GM20000 (cell line): ENCODE measurements at regions not wholly inside any gene's neighbourhood (a gene's known extent, or its start where the extent isn't known, plus 50 kb on each side); places are given as distances from the start of the nearest gene placed in this dataset.

Experiments
- DNase-seq: peaks from one replicate; pipeline ENCODE4 v3.0.0; 2012; ENCODE audit warnings: low spot score
- TF ChIP-seq, protein P1 (sequence below): IDR thresholded peaks from 2 replicates; pipeline ENCODE4 v1.5.1; 2012; ENCODE audit warnings: mild to moderate bottlenecking, control low read depth; ENCODE audit errors: extremely low read depth, missing control alignments

DNA sequence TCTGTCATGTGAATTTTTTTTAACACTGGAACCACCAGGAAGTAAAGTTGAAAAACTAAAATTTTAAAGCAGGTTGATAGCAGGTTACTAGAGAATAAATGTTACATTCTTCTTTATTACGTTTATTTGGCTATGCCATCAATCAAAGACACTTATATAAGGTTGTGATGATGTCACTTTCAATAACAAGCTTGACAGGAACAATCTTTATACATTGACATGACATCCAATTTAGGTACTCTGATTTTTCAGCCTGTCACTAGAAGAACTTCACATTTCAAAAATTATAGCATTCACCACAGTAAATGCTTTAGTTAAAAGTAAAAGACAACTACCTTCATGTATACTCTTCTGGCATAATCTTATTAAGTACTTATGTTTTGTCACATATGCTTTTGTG is 696.8 kb upstream of the NCAM2 start:
- no peak for DNase-seq
- TF ChIP-seq, protein P1, sequence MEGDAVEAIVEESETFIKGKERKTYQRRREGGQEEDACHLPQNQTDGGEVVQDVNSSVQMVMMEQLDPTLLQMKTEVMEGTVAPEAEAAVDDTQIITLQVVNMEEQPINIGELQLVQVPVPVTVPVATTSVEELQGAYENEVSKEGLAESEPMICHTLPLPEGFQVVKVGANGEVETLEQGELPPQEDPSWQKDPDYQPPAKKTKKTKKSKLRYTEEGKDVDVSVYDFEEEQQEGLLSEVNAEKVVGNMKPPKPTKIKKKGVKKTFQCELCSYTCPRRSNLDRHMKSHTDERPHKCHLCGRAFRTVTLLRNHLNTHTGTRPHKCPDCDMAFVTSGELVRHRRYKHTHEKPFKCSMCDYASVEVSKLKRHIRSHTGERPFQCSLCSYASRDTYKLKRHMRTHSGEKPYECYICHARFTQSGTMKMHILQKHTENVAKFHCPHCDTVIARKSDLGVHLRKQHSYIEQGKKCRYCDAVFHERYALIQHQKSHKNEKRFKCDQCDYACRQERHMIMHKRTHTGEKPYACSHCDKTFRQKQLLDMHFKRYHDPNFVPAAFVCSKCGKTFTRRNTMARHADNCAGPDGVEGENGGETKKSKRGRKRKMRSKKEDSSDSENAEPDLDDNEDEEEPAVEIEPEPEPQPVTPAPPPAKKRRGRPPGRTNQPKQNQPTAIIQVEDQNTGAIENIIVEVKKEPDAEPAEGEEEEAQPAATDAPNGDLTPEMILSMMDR, result no peak

GRCh38 chr21:20302084-20302483 is 696.1 kb upstream of the NCAM2 start:
- DNase-seq, result no peak
- TF ChIP-seq, protein P1, result no peak

- TF ChIP-seq, protein P1, result no peak
- no peak for DNase-seq
Measured at GRCh38 chr21:20306836-20307235, 691.4 kb upstream of the NCAM2 start.

DNA sequence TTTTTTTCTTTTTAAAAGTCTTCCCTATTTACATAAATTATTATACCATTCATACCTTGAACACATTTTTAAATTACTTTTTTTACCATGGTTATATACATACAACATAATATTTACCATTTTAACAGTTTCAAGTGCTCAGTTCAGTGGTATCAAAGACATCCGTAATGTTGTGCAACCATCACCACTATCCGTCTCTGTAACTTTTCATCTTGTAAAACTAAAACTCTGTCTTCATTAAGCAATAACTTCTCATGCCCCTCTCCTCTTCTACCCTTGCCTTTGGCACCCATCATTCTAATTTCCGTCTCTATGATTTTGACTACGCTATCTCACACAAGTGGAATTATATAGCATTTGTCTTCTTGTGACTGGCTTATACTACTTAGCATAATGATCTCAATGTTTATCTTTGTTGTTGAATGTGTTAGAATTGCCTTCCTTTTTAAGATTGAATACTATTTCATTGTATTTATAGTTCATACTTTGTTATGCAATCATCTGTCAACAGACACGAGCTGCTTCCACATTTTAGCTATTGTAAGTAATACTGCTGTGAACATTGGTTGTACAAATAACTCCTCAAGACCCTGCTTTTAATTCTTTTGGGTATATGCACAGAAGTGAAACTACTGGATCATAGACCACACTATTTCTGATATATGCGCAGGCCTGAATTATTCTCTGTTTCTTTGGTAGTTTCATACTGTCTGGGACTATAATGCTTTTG is 689.5 kb upstream of the NCAM2 start:
- TF ChIP-seq, protein P1, result no peak
- no peak for DNase-seq

GRCh38 chr21:20311234-20311787 is 686.9 kb upstream of the NCAM2 start:
- no peak for DNase-seq
- TF ChIP-seq, protein P1, result no peak

- no peak for DNase-seq
- TF ChIP-seq, protein P1, result no peak
Measured at GRCh38 chr21:20313013-20313412, 685.2 kb upstream of the NCAM2 start.

GRCh38 chr21:20315042-20315441 is 683.2 kb upstream of the NCAM2 start:
- TF ChIP-seq, protein P1, result no peak
- DNase-seq, result no peak
